ENCODE measurements at regions not wholly inside any gene's neighbourhood (a gene's known extent, or its start where the extent isn't known, plus 50 kb on each side); places are given as distances from the start of the nearest gene placed in this dataset.

- ATAC-seq (no peak), DNase-seq (ENCODE audit: extremely low read depth in 1 of 4, low spot score in 3 of 4) (peak in 1 of 4 experiments; percentile 6), FAIRE-seq (no peak)
- Histone ChIP-seq H3K4me2 (ENCODE audit: insufficient read depth, low read length) (no peak overlapping the region), H3K9ac (ENCODE audit: insufficient read depth in 1 of 2, low read depth in 2 of 2, low read length in 2 of 2) (no peak overlapping the region), H3K27me3 (ENCODE audit: control insufficient read depth in 2 of 2, insufficient read depth in 2 of 2, low read length in 2 of 2) (peaks cover 0 to 5% of the 10 kb centered on the region in 2 experiments; a peak in 1 of 5 replicates), H3K27ac (ENCODE audit: extremely low read depth, low read depth, low read length) (no peak overlapping the region), H3K9me1 (ENCODE audit: control insufficient read depth, insufficient read depth, low read length) (no peaks in the 10 kb centered on the region), H2AFZ (ENCODE audit: low read depth, low read length) (no peak overlapping the region), H4K20me1 (replicated peaks; ENCODE audit: control insufficient read depth, insufficient read depth, low read length) (no peaks in the 10 kb centered on the region), H3K79me2 (ENCODE audit: control insufficient read depth, insufficient read depth, low read length) (no peaks in the 10 kb centered on the region), H3K4me3 (no peak overlapping the region), H3K36me3 (ENCODE audit: control insufficient read depth, insufficient read depth, low read length) (no peaks in the 10 kb centered on the region), H3K9me3 (replicated peaks; ENCODE audit: control insufficient read depth, insufficient read depth, low read depth, low read length) (no peaks in the 10 kb centered on the region), H3K4me1 (replicated peaks in 1 of 2; ENCODE audit: control insufficient read depth in 2 of 2, insufficient read depth in 2 of 2, low read length in 2 of 2) (no peaks in the 10 kb centered on the region)
- TF ChIP-seq ZNF347 (CRISPR knock-in tag; IDR thresholded peaks at IDR 0.05; ENCODE audit: low read depth) (no peak), CHD2 (IDR thresholded peaks at IDR 0.05; ENCODE audit: low read depth, low read length) (peak; percentile 68), ETS1 (conservative IDR thresholded peaks at IDR 0.05; ENCODE audit: control insufficient read depth, low read depth, low read length) (no peak)
- WGBS (ENCODE audit: insufficient coverage, low coverage, missing lambda C conversion rate) = 0% methylated on average over 6 of the region's 6 CpGs
- in situ Hi-C loops (cut with MboI) (no loop called here), intact Hi-C loops (cut with micrococcal nuclease) (no loop called here)
- BruUV-seq (replicated peaks) = no TSS peak
- POLR2A ChIA-PET = no interaction called here
- CTCF ChIA-PET (ENCODE audit: low intra/inter-chr PET ratio) = no interaction called here
Measured at GRCh38 chr12:115388139-115388538, 704.2 kb upstream of the TBX3 start.

- POLR2A ChIA-PET = no interaction called here
- no TSS peak for BruUV-seq (replicated peaks)
- in situ Hi-C loops (cut with MboI) = no loop called here
- Histone ChIP-seq H3K4me1 (replicated peaks in 1 of 2; ENCODE audit: control insufficient read depth in 2 of 2, insufficient read depth in 2 of 2, low read length in 2 of 2) (no peaks in the 10 kb centered on the region), H4K20me1 (replicated peaks; ENCODE audit: control insufficient read depth, insufficient read depth, low read length) (no peaks in the 10 kb centered on the region), H3K9ac (ENCODE audit: insufficient read depth in 1 of 2, low read depth in 2 of 2, low read length in 2 of 2) (no peak overlapping the region), H3K9me3 (replicated peaks; ENCODE audit: control insufficient read depth, insufficient read depth, low read depth, low read length) (no peaks in the 10 kb centered on the region), H3K4me3 (no peak overlapping the region), H2AFZ (ENCODE audit: low read depth, low read length) (no peak overlapping the region), H3K4me2 (ENCODE audit: insufficient read depth, low read length) (no peak overlapping the region), H3K27ac (ENCODE audit: extremely low read depth, low read depth, low read length) (no peak overlapping the region), H3K36me3 (ENCODE audit: control insufficient read depth, insufficient read depth, low read length) (no peaks in the 10 kb centered on the region), H3K27me3 (ENCODE audit: control insufficient read depth in 2 of 2, insufficient read depth in 2 of 2, low read length in 2 of 2) (peaks cover 0 to 5% of the 10 kb centered on the region in 2 experiments; a peak in 1 of 5 replicates), H3K79me2 (ENCODE audit: control insufficient read depth, insufficient read depth, low read length) (no peaks in the 10 kb centered on the region), H3K9me1 (ENCODE audit: control insufficient read depth, insufficient read depth, low read length) (no peaks in the 10 kb centered on the region)
- TF ChIP-seq EZH2 (IDR thresholded peaks at IDR 0.05; ENCODE audit: borderline replicate concordance, low read depth, low read length) (no peak), ZBTB34 (CRISPR knock-in tag; IDR thresholded peaks at IDR 0.05) (no peak), KDM2B (CRISPR knock-in tag; IDR thresholded peaks at IDR 0.05) (no peak), ARID3B (CRISPR knock-in tag; IDR thresholded peaks at IDR 0.05; ENCODE audit: borderline replicate concordance) (no peak), TARDBP (IDR thresholded peaks at IDR 0.05) (no peak), CHD4 (IDR thresholded peaks at IDR 0.05; ENCODE audit: insufficient read depth, insufficient replicate concordance, low read depth, low read length, poor library complexity, severe bottlenecking) (no peak), MTA2 (IDR thresholded peaks at IDR 0.05; ENCODE audit: low read depth) (no peak)
- no peak for ATAC-seq
- FAIRE-seq = no peak
- WGBS (ENCODE audit: insufficient coverage, low coverage, missing lambda C conversion rate) = 0% methylated on average over 5 of the region's 5 CpGs
- CTCF ChIA-PET (ENCODE audit: low intra/inter-chr PET ratio) = interaction anchor here (0.6 kb wide), 1 partner anchor 254 kb away, joined by 3 read pairs; no protein-coding TSS in a partner anchor
- DNase-seq (ENCODE audit: extremely low read depth in 1 of 4, low spot score in 3 of 4) = no peak
- intact Hi-C loops (cut with micrococcal nuclease) = no loop called here
Measured at GRCh38 chr12:115387467-115387901, 703.5 kb upstream of the TBX3 start.

All from K562 (cell line).